22Rv1 (cell line): ENCODE measurements at regions not wholly inside any gene's neighbourhood (a gene's known extent, or its start where the extent isn't known, plus 50 kb on each side); places are given as distances from the start of the nearest gene placed in this dataset.
A peak's percentile ranks its signal among the peaks of the same experiment; 100 is the strongest.
"Not testable (repeated sequence)": the region's sequence is repeated elsewhere in the genome, so short reads cannot be mapped to it uniquely, and the experiment has no call there.

Source experiments
- H3K27ac ChIP-seq: fragments of 450-650 bp; 2 replicates; pipeline ENCODE4 v1.5.1; 2017
- CTCF ChIP-seq: fragments of 450-650 bp; IDR thresholded peaks from 2 replicates; pipeline ENCODE4 v1.5.1; 2017; ENCODE audit warnings: mild to moderate bottlenecking
- ZFX ChIP-seq: fragments of 450-650 bp; IDR thresholded peaks from 2 replicates; pipeline ENCODE4 v1.6.1; 2017; ENCODE audit warnings: antibody characterized with exemption, borderline replicate concordance

GRCh38 chr2:132068407-132068806 is 93.3 kb downstream of the ANKRD30BL start:
- H3K27ac ChIP-seq = not testable (repeated sequence)

- not testable (repeated sequence) for H3K27ac ChIP-seq
Observed at GRCh38 chr2:132065391-132065790, 96.4 kb downstream of the ANKRD30BL start.

- not testable (repeated sequence) for H3K27ac ChIP-seq
Observed at GRCh38 chr2:132039609-132040236, 122.0 kb downstream of the ANKRD30BL start.

- H3K27ac ChIP-seq = not testable (repeated sequence)
Observed at GRCh38 chr2:132038883-132039235, 122.9 kb downstream of the ANKRD30BL start.

- no peak overlapping the region for H3K27ac ChIP-seq
- no peak for TF ChIP-seq ZFX
Observed at GRCh38 chr2:132038179-132038882, 123.4 kb downstream of the ANKRD30BL start.

- TF ChIP-seq CTCF = peak; percentile 31; the same call in 1 of the 2 replicates
- no peak for TF ChIP-seq ZFX
- no peak overlapping the region for H3K27ac ChIP-seq
Observed at GRCh38 chr2:132037527-132038178, 124.1 kb downstream of the ANKRD30BL start.

- TF ChIP-seq ZFX (no peak), CTCF (no peak)
- no peak overlapping the region for H3K27ac ChIP-seq
Observed at GRCh38 chr2:132034646-132035045, 127.1 kb downstream of the ANKRD30BL start.

GRCh38 chr2:132033949-132034348 is 127.8 kb downstream of the ANKRD30BL start:
- no peak overlapping the region for H3K27ac ChIP-seq
- TF ChIP-seq ZFX = no peak
- no peak for TF ChIP-seq CTCF

- H3K27ac ChIP-seq = no peak overlapping the region
- no peak for TF ChIP-seq CTCF
- TF ChIP-seq ZFX = no peak
Observed at GRCh38 chr2:132033365-132033764, 128.4 kb downstream of the ANKRD30BL start.

GRCh38 chr2:132012046-132012445 is 149.7 kb downstream of the ANKRD30BL start:
- not testable (repeated sequence) for H3K27ac ChIP-seq
